ENCODE measurements at regions not wholly inside any gene's neighbourhood (a gene's known extent, or its start where the extent isn't known, plus 50 kb on each side); places are given as distances from the start of the nearest gene placed in this dataset.

GRCh38 chr14:85214471-85214870, 315.5 kb upstream of the FLRT2 start:
- H3K27ac Mint-ChIP-seq (ENCODE audit: unreplicated experiment), result no peak overlapping the region
- H3K27me3 Mint-ChIP-seq (ENCODE audit: low read depth), result no peaks in the 10 kb centered on the region
- no peak for TF ChIP-seq CTCF (conservative IDR thresholded peaks at IDR 0.05)
- H3K36me3 Mint-ChIP-seq (ENCODE audit: low read depth), result peaks cover 4% of the 10 kb centered on the region
- no peaks in the 10 kb centered on the region for H3K4me1 Mint-ChIP-seq
- H3K4me3 Mint-ChIP-seq, result no peak overlapping the region
- DNase-seq (ENCODE audit: low read depth, low spot score), result no peak
- peaks cover 5% of the 10 kb centered on the region for H3K9me3 Mint-ChIP-seq

GRCh38 chr14:85217412-85217811, 312.5 kb upstream of the FLRT2 start:
- H3K9me3 Mint-ChIP-seq, result peaks cover 9% of the 10 kb centered on the region
- no peak for TF ChIP-seq CTCF (conservative IDR thresholded peaks at IDR 0.05)
- no peak for DNase-seq (ENCODE audit: low read depth, low spot score)
- H3K27me3 Mint-ChIP-seq (ENCODE audit: low read depth), result no peaks in the 10 kb centered on the region
- H3K4me1 Mint-ChIP-seq, result no peaks in the 10 kb centered on the region
- H3K36me3 Mint-ChIP-seq (ENCODE audit: low read depth), result peaks cover 4% of the 10 kb centered on the region
- H3K27ac Mint-ChIP-seq (ENCODE audit: unreplicated experiment), result no peak overlapping the region
- no peak overlapping the region for H3K4me3 Mint-ChIP-seq

GRCh38 chr14:85218982-85219381, 311.0 kb upstream of the FLRT2 start:
- H3K4me3 Mint-ChIP-seq, result no peak overlapping the region
- no peaks in the 10 kb centered on the region for H3K27me3 Mint-ChIP-seq (ENCODE audit: low read depth)
- peaks cover 4% of the 10 kb centered on the region for H3K4me1 Mint-ChIP-seq
- DNase-seq (ENCODE audit: low read depth, low spot score), result no peak
- TF ChIP-seq CTCF (conservative IDR thresholded peaks at IDR 0.05), result no peak
- H3K9me3 Mint-ChIP-seq, result peaks cover 4% of the 10 kb centered on the region
- H3K27ac Mint-ChIP-seq (ENCODE audit: unreplicated experiment), result no peak overlapping the region
- no peaks in the 10 kb centered on the region for H3K36me3 Mint-ChIP-seq (ENCODE audit: low read depth)

- TF ChIP-seq CTCF (conservative IDR thresholded peaks at IDR 0.05), result no peak
- H3K9me3 Mint-ChIP-seq, result peaks cover 4% of the 10 kb centered on the region
- H3K4me3 Mint-ChIP-seq, result no peak overlapping the region
- no peaks in the 10 kb centered on the region for H3K27me3 Mint-ChIP-seq (ENCODE audit: low read depth)
- no peak overlapping the region for H3K27ac Mint-ChIP-seq (ENCODE audit: unreplicated experiment)
- H3K4me1 Mint-ChIP-seq, result peaks cover 4% of the 10 kb centered on the region
- H3K36me3 Mint-ChIP-seq (ENCODE audit: low read depth), result no peaks in the 10 kb centered on the region
- no peak for DNase-seq (ENCODE audit: low read depth, low spot score)
These were observed 308.1 kb upstream of the FLRT2 start for GRCh38 chr14:85221832-85222231.

GRCh38 chr14:85222341-85222740, 307.6 kb upstream of the FLRT2 start:
- Mint-ChIP-seq H3K9me3 (peaks cover 4% of the 10 kb centered on the region), H3K27ac (ENCODE audit: unreplicated experiment) (no peak overlapping the region), H3K4me1 (peaks cover 4% of the 10 kb centered on the region), H3K4me3 (no peak overlapping the region), H3K27me3 (ENCODE audit: low read depth) (no peaks in the 10 kb centered on the region), H3K36me3 (ENCODE audit: low read depth) (no peaks in the 10 kb centered on the region)
- DNase-seq (ENCODE audit: low read depth, low spot score), result no peak
- no peak for TF ChIP-seq CTCF (conservative IDR thresholded peaks at IDR 0.05)

GRCh38 chr14:85223667-85224066, 306.3 kb upstream of the FLRT2 start:
- H3K4me3 Mint-ChIP-seq, result no peak overlapping the region
- H3K36me3 Mint-ChIP-seq (ENCODE audit: low read depth), result no peaks in the 10 kb centered on the region
- no peak overlapping the region for H3K27ac Mint-ChIP-seq (ENCODE audit: unreplicated experiment)
- DNase-seq (ENCODE audit: low read depth, low spot score), result no peak
- peaks cover 4% of the 10 kb centered on the region for H3K4me1 Mint-ChIP-seq
- no peak for TF ChIP-seq CTCF (conservative IDR thresholded peaks at IDR 0.05)
- H3K27me3 Mint-ChIP-seq (ENCODE audit: low read depth), result no peaks in the 10 kb centered on the region
- H3K9me3 Mint-ChIP-seq, result peaks cover 4% of the 10 kb centered on the region
